A673 (cell line): ENCODE measurements at regions not wholly inside any gene's neighbourhood (a gene's known extent, or its start where the extent isn't known, plus 50 kb on each side); places are given as distances from the start of the nearest gene placed in this dataset.

Experiments
- CTCF ChIP-seq: fragments of 300-800, 200-600 bp; sonication (generic); conservative IDR thresholded peaks from 2 replicates; pipeline ENCODE4 v1.5.1; 2017; ENCODE audit warnings: low read depth, mild to moderate bottlenecking, antibody characterized with exemption, low read length, moderate library complexity, mixed read lengths
- EZH2 ChIP-seq: fragments of 200-600 bp; sonication (generic); IDR thresholded peaks from 2 replicates; pipeline ENCODE4 v1.6.1; 2017; ENCODE audit warnings: borderline replicate concordance, low read depth, mild to moderate bottlenecking, mixed read lengths, antibody characterized with exemption, low read length; ENCODE audit not compliant: poor library complexity, severe bottlenecking

DNA sequence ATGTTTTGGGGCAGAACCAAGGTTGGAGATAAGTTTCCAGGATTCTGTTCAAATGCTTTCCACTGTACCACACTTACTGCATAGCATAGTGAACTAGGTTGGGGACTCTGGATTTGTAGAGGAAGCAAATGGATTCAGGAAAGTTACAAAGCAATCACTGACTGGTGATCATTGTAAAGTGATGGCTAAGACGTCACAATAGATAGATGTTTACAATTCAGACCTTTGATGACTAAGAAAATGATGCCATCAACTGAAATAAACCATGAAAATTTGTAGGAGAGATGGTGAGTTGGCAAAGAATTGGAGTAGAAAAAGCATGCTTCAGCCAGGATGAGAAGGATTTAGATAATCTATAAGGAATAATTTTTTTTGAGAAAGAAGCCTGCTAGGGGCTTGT, 178.0 kb downstream of the UBE2E3 start:
- TF ChIP-seq CTCF (no peak), EZH2 (no peak)
